Cardiac muscle cell (in vitro differentiated cells and primary cell): ENCODE measurements at regions not wholly inside any gene's neighbourhood (a gene's known extent, or its start where the extent isn't known, plus 50 kb on each side); places are given as distances from the start of the nearest gene placed in this dataset.
A peak's percentile ranks its signal among the peaks of the same experiment; 100 is the strongest.

Source experiments
- DNase-seq, 2 donors: peaks; one replicate each; pipeline versions ENCODE4 v3.0.0 to v3.0.0-alpha.2; 2010 to 2017; ENCODE audit warnings: low read depth in 1 of 2, low spot score in 1 of 2
- H3K27ac ChIP-seq: fragments of 200-600 bp; sonication (generic); 2 replicates; pipeline ENCODE4 v1.5.1; 2016
- H3K27me3 ChIP-seq: fragments of 200-600 bp; sonication (generic); 2 replicates; pipeline ENCODE4 v1.6.0; 2016; ENCODE audit warnings: control low read depth
- H3K36me3 ChIP-seq: fragments of 200-600 bp; sonication (generic); 2 replicates; pipeline ENCODE4 v1.5.1; 2016; ENCODE audit warnings: control low read depth
- H3K4me1 ChIP-seq: fragments of 200-600 bp; sonication (generic); 2 replicates; pipeline ENCODE4 v1.8.1; 2017; ENCODE audit warnings: low read depth, mild to moderate bottlenecking, mixed run types
- H3K4me3 ChIP-seq: fragments of 200-600 bp; sonication (generic); 2 replicates; pipeline ENCODE4 v1.5.1; 2016; ENCODE audit warnings: mild to moderate bottlenecking
- H3K9me3 ChIP-seq: fragments of 200-600 bp; sonication (generic); 2 replicates; pipeline ENCODE4 v1.5.1; 2017; ENCODE audit warnings: low read depth, mild to moderate bottlenecking, control low read depth
- CTCF ChIP-seq: IDR thresholded peaks from 2 replicates; pipeline ENCODE4 v1.5.1; 2012; ENCODE audit warnings: low read depth, mild to moderate bottlenecking, low read length

GRCh38 chr10:83625831-83626360 lies 513.4 kb upstream of the GHITM start:
- H3K36me3 ChIP-seq: no peaks in the 10 kb centered on the region
- no peak for TF ChIP-seq CTCF
- peak overlapping the region; percentile 16 for H3K27ac ChIP-seq
- DNase-seq: no peak
- H3K27me3 ChIP-seq: no peaks in the 10 kb centered on the region
- no peaks in the 10 kb centered on the region for H3K9me3 ChIP-seq
- H3K4me3 ChIP-seq: no peak overlapping the region
- H3K4me1 ChIP-seq: peaks cover 9% of the 10 kb centered on the region

GRCh38 chr10:83632701-83633100 lies 506.6 kb upstream of the GHITM start:
- H3K27ac ChIP-seq: no peak overlapping the region
- no peak for TF ChIP-seq CTCF
- H3K4me1 ChIP-seq: no peaks in the 10 kb centered on the region
- H3K4me3 ChIP-seq: no peak overlapping the region
- no peak for DNase-seq
- no peaks in the 10 kb centered on the region for H3K36me3 ChIP-seq
- no peaks in the 10 kb centered on the region for H3K27me3 ChIP-seq
- H3K9me3 ChIP-seq: no peaks in the 10 kb centered on the region

- Histone ChIP-seq H3K4me3 (no peak overlapping the region), H3K27me3 (no peaks in the 10 kb centered on the region), H3K27ac (no peak overlapping the region), H3K9me3 (no peaks in the 10 kb centered on the region), H3K4me1 (no peaks in the 10 kb centered on the region), H3K36me3 (no peaks in the 10 kb centered on the region)
- no peak for TF ChIP-seq CTCF
- no peak for DNase-seq
Measured at GRCh38 chr10:83633547-83633946, 505.8 kb upstream of the GHITM start.

- no peaks in the 10 kb centered on the region for H3K4me1 ChIP-seq
Measured at GRCh38 chr10:83636826-83637225, 502.5 kb upstream of the GHITM start.

GRCh38 chr10:83647526-83647925 lies 491.8 kb upstream of the GHITM start:
- DNase-seq: no peak
- H3K27me3 ChIP-seq: no peaks in the 10 kb centered on the region
- TF ChIP-seq CTCF: no peak
- H3K4me1 ChIP-seq: no peaks in the 10 kb centered on the region
- no peaks in the 10 kb centered on the region for H3K9me3 ChIP-seq
- no peak overlapping the region for H3K27ac ChIP-seq
- H3K36me3 ChIP-seq: no peaks in the 10 kb centered on the region
- no peak overlapping the region for H3K4me3 ChIP-seq

More at GRCh38 chr10:83636826-83637225, 502.5 kb upstream of the GHITM start:
- no peak for DNase-seq
- Histone ChIP-seq H3K36me3 (no peaks in the 10 kb centered on the region), H3K4me3 (no peak overlapping the region), H3K27ac (no peak overlapping the region), H3K27me3 (no peaks in the 10 kb centered on the region), H3K9me3 (no peaks in the 10 kb centered on the region)
- TF ChIP-seq CTCF: no peak

- TF ChIP-seq CTCF: no peak
- Histone ChIP-seq H3K27me3 (no peaks in the 10 kb centered on the region), H3K4me3 (no peak overlapping the region), H3K36me3 (no peaks in the 10 kb centered on the region), H3K9me3 (no peaks in the 10 kb centered on the region), H3K4me1 (no peaks in the 10 kb centered on the region), H3K27ac (no peak overlapping the region)
- no peak for DNase-seq
Measured at GRCh38 chr10:83648201-83648600, 491.1 kb upstream of the GHITM start.
